Panc1 (cell line): ENCODE measurements at regions not wholly inside any gene's neighbourhood (a gene's known extent, or its start where the extent isn't known, plus 50 kb on each side); places are given as distances from the start of the nearest gene placed in this dataset.

Experiments used
- ATAC-seq: fragments of 200-7000 bp; cut with Tn5 transposase; 2 replicates; pipeline ENCODE4 v1.9.1; 2020; ENCODE audit warnings: mild to moderate bottlenecking, moderate library complexity
- BruUV-seq: library from RNA; stranded (reverse); fragments of 400-500 nt; replicated peaks from 2 replicates; lab custom pipeline; 2021; lab: Mats Ljungman, UMichigan
- CTCF ChIA-PET: fragments of 300-600 bp; sonication (Branson Sonifier 250); formaldehyde crosslinking; loops from one replicate; lab custom pipeline; 2022; ENCODE audit warnings: antibody characterized with exemption; lab: Charles Lee
- POLR2A ChIA-PET: fragments of 300-600 bp; sonication (Branson Sonifier 250); formaldehyde crosslinking; loops from one replicate; lab custom pipeline; 2022; ENCODE audit warnings: antibody characterized with exemption; lab: Charles Lee
- DNase-seq: peaks from one replicate; pipeline ENCODE4 v3.0.0-alpha.2; 2010; ENCODE audit warnings: low read depth, low spot score
- H3K27ac ChIP-seq: 2 replicates; pipeline ENCODE4 v1.5.1; 2011; ENCODE audit warnings: mild to moderate bottlenecking, low read length, inconsistent platforms
- H3K27me3 ChIP-seq: fragments of 200-500 bp; sonication (Bioruptor generic); 2 replicates; pipeline ENCODE4 v1.6.0; 2014; ENCODE audit warnings: low read length, inconsistent platforms; ENCODE audit not compliant: control insufficient read depth, insufficient read depth
- H3K36me3 ChIP-seq: fragments of 200-500 bp; sonication (Bioruptor generic); 2 replicates; pipeline ENCODE4 v1.5.1; 2014; ENCODE audit warnings: inconsistent platforms, mild to moderate bottlenecking, low read length, moderate library complexity; ENCODE audit not compliant: control insufficient read depth, insufficient read depth
- H3K4me1 ChIP-seq: 2 replicates; pipeline ENCODE4 v1.5.1; 2011; ENCODE audit warnings: inconsistent platforms, mild to moderate bottlenecking, low read length, moderate library complexity; ENCODE audit not compliant: control insufficient read depth, insufficient read depth
- H3K4me3 ChIP-seq, 2 experiments: 2 replicates each; pipeline ENCODE4 v1.5.1; 2011 to 2012; ENCODE audit warnings: low read depth in 2 of 2, low read length in 2 of 2, mild to moderate bottlenecking in 2 of 2, inconsistent platforms in 1 of 2, moderate library complexity in 1 of 2
- H3K9me3 ChIP-seq: fragments of 200-500 bp; sonication (Bioruptor generic); 2 replicates; pipeline ENCODE4 v1.5.1; 2014; ENCODE audit warnings: low read depth, mild to moderate bottlenecking, inconsistent platforms, low read length, moderate library complexity; ENCODE audit not compliant: control insufficient read depth, insufficient read depth
- CTCF ChIP-seq: fragments of 450-650 bp; IDR thresholded peaks from 2 replicates; pipeline ENCODE4 v1.5.1; 2017; ENCODE audit warnings: mild to moderate bottlenecking
- POLR2AphosphoS5 ChIP-seq: IDR thresholded peaks from 2 replicates; pipeline ENCODE4 v1.6.1; 2012; ENCODE audit warnings: mild to moderate bottlenecking, low read depth, low read length, moderate library complexity
- REST ChIP-seq, 2 experiments: IDR thresholded peaks; 2 replicates each; pipeline ENCODE4 v1.6.1; 2011 to 2012; ENCODE audit warnings: low read depth in 2 of 2, control low read depth in 1 of 2, low read length in 1 of 2, mild to moderate bottlenecking in 1 of 2, moderate library complexity in 1 of 2; ENCODE audit not compliant: insufficient read depth in 1 of 2
- SIN3A ChIP-seq: IDR thresholded peaks from 2 replicates; pipeline ENCODE4 v1.6.1; 2012; ENCODE audit warnings: low read depth, mild to moderate bottlenecking, low read length, moderate library complexity, borderline replicate concordance; ENCODE audit not compliant: insufficient read depth
- TCF7L2 ChIP-seq: IDR thresholded peaks from 2 replicates; pipeline ENCODE4 v1.6.1; 2011; ENCODE audit warnings: mild to moderate bottlenecking, low read depth, low read length, inconsistent platforms
- in situ Hi-C: cut with HindIII; loops from 2 replicates; pipeline ENCODE4 v1.10.0; 2016; ENCODE audit warnings: low sequenced_read_pairs, low pct_unique_long_range_greater_than_20kb
- intact Hi-C: fragments of 100-400 bp; cut with micrococcal nuclease; formaldehyde crosslinking; loops from one replicate; pipeline ENCODE4 v1.10.0; 2022; ENCODE audit not compliant: unreplicated experiment

- BruUV-seq, result no TSS peak
- H3K4me3 ChIP-seq, result no peak overlapping the region
- no peaks in the 10 kb centered on the region for H3K27me3 ChIP-seq
- H3K27ac ChIP-seq, result no peak overlapping the region
- ChIA-PET CTCF (no interaction called here), POLR2A (no interaction called here)
- H3K36me3 ChIP-seq, result no peaks in the 10 kb centered on the region
- H3K4me1 ChIP-seq, result no peaks in the 10 kb centered on the region
- in situ Hi-C loops, result no loop called here
- ATAC-seq (no peak), DNase-seq (no peak)
- intact Hi-C loops, result no loop called here
- no peaks in the 10 kb centered on the region for H3K9me3 ChIP-seq
- no peak for TF ChIP-seq TCF7L2
- TF ChIP-seq POLR2AphosphoS5, result no peak
- TF ChIP-seq SIN3A, result no peak
- no peak for TF ChIP-seq REST (IDR thresholded peaks at IDR 0.05; ENCODE audit: insufficient read depth in 1 of 2, low read depth in 2 of 2, low read length in 1 of 2)
- no peak for TF ChIP-seq CTCF
Observed at GRCh38 chr10:117662751-117663540, 120.4 kb downstream of the EMX2 start.

GRCh38 chr10:117663750-117664149 lies 121.2 kb downstream of the EMX2 start:
- ChIA-PET POLR2A (no interaction called here), CTCF (no interaction called here)
- no peak overlapping the region for H3K27ac ChIP-seq
- H3K9me3 ChIP-seq, result no peaks in the 10 kb centered on the region
- TF ChIP-seq TCF7L2, result no peak
- no peak for TF ChIP-seq CTCF
- no TSS peak for BruUV-seq
- H3K36me3 ChIP-seq, result no peaks in the 10 kb centered on the region
- H3K27me3 ChIP-seq, result no peaks in the 10 kb centered on the region
- no peak for ATAC-seq
- H3K4me1 ChIP-seq, result no peaks in the 10 kb centered on the region
- H3K4me3 ChIP-seq, result no peak overlapping the region
- in situ Hi-C loops (no loop called here), intact Hi-C loops (no loop called here)
- DNase-seq, result peak; percentile 41
